K562 (cell line): ENCODE measurements at regions not wholly inside any gene's neighbourhood (a gene's known extent, or its start where the extent isn't known, plus 50 kb on each side); places are given as distances from the start of the nearest gene placed in this dataset.

Experiments
- BDP1 ChIP-seq: IDR thresholded peaks from 3 replicates; pipeline ENCODE4 v1.6.1; 2011; ENCODE audit not compliant: insufficient read length, insufficient read depth
- CTCFL ChIP-seq: IDR thresholded peaks from 2 replicates; pipeline ENCODE4 v1.6.1; 2011; ENCODE audit warnings: borderline replicate concordance, low read depth, mild to moderate bottlenecking, moderate library complexity, low read length; ENCODE audit not compliant: insufficient read depth, poor library complexity, severe bottlenecking
- ELK1 ChIP-seq: sonication (generic); formaldehyde crosslinking; IDR thresholded peaks from 2 replicates; pipeline ENCODE4 v1.8.1; 2022; ENCODE audit warnings: missing genetic modification reagents
- EP300 ChIP-seq: IDR thresholded peaks from 2 replicates; pipeline ENCODE4 v1.6.1; 2012; ENCODE audit warnings: low read length, improper control_type of control experiment
- HNRNPK ChIP-seq: fragments of 200-400 bp; formaldehyde crosslinking; IDR thresholded peaks from one replicate; pipeline ENCODE4 v1.6.1; 2018; ENCODE audit warnings: mild to moderate bottlenecking, low read depth, low read length; ENCODE audit not compliant: poor library complexity, severe bottlenecking
- MLX ChIP-seq, 2 experiments: fragments of 450-650 bp in 1 of 2; sonication (generic) in 1 of 2; formaldehyde crosslinking; conservative IDR thresholded peaks; 2 replicates each; pipeline versions ENCODE4 v1.4.0 to v1.8.1; 2020 to 2022; ENCODE audit warnings: mild to moderate bottlenecking in 1 of 2, missing genetic modification reagents in 1 of 2
- NFE2 ChIP-seq: IDR thresholded peaks from 2 replicates; pipeline ENCODE4 v1.6.1; 2014; ENCODE audit warnings: antibody characterized with exemption, low read depth
- NR2F6 ChIP-seq: fragments of 450-650 bp; formaldehyde crosslinking; IDR thresholded peaks from 2 replicates; pipeline ENCODE4 v1.4.0; 2020; ENCODE audit warnings: mild to moderate bottlenecking
- NRF1 ChIP-seq, 2 experiments: fragments of 450-650 bp; IDR thresholded peaks in 1 of 2; conservative IDR thresholded peaks in 1 of 2; 2 replicates each; pipeline ENCODE4 v1.6.1; 2014; ENCODE audit warnings: mild to moderate bottlenecking in 2 of 2
- SRSF7 ChIP-seq: fragments of 200-400 bp; formaldehyde crosslinking; optimal IDR thresholded peaks from 2 replicates; pipeline ENCODE3; 2017; ENCODE audit warnings: mild to moderate bottlenecking, low read depth, low read length
- TAF7 ChIP-seq: fragments of 450-650 bp; IDR thresholded peaks from 2 replicates; pipeline ENCODE4 v1.6.1; 2016; ENCODE audit warnings: missing genetic modification characterization, missing compliant biosample characterization
- TEAD2 ChIP-seq: fragments of 450-650 bp; IDR thresholded peaks from 2 replicates; pipeline ENCODE4 v1.6.1; 2016; ENCODE audit warnings: missing genetic modification characterization, control low read depth, missing compliant biosample characterization
- XRCC4 ChIP-seq: IDR thresholded peaks from one replicate; pipeline ENCODE4 v1.6.1; 2011; ENCODE audit not compliant: insufficient read depth, insufficient read length; ENCODE audit errors: extremely low read depth
- ZFP1 ChIP-seq: fragments of 450-650 bp; formaldehyde crosslinking; IDR thresholded peaks from 2 replicates; pipeline ENCODE4 v1.4.0; 2020; ENCODE audit warnings: mild to moderate bottlenecking, mixed read lengths
- ZNF175 ChIP-seq: fragments of 200-800 bp; sonication (Bioruptor generic); IDR thresholded peaks from 2 replicates; pipeline ENCODE4 v1.6.1; 2016; ENCODE audit warnings: low read depth, mild to moderate bottlenecking, missing genetic modification characterization, missing compliant biosample characterization
- TF ChIP-seq, protein P1 (sequence below), 2 experiments: IDR thresholded peaks in 1 of 2; conservative IDR thresholded peaks in 1 of 2; 2 replicates each; pipeline ENCODE4 v1.6.1; 2016; ENCODE audit warnings: low read depth in 2 of 2, mild to moderate bottlenecking in 1 of 2, missing compliant biosample characterization in 1 of 2, missing genetic modification characterization in 1 of 2, moderate library complexity in 1 of 2
- TF ChIP-seq, protein P2 (sequence below): fragments of 450-650 bp; IDR thresholded peaks from 2 replicates; pipeline ENCODE4 v1.6.1; 2017; ENCODE audit warnings: antibody characterized with exemption, mild to moderate bottlenecking

DNA sequence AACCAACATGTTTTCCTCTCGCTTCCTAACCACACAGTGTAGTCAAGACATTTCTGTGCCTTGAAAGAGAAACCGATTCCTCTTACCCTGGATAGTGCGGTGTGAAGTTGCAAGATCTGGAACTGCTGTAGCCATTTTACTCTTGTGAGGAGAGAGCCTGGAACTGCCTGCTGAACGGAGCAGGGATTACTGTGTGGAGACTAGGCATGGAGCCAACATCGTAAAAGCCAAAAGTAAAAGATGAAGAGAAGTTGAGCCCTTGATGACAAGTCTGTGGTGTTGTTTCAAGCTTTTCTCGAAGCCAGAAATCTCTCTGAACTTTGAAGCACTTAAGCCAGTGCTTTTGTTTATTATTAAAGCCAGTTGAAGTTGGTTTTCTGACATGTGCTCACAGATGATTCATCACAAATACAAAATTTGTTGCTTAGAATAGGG is 110.1 kb upstream of the GRIN3A start (continued):
- TF ChIP-seq HNRNPK (no peak), ZFP1 (no peak), TEAD2 (tag) (no peak), SRSF7 (no peak), XRCC4 (no peak), NRF1 (conservative IDR thresholded peaks at IDR 0.05 in 1 of 2, IDR thresholded peaks at IDR 0.05 in 1 of 2) (no peak), TAF7 (tag) (no peak), NFE2 (peak; percentile 25; the same call in 1 of the 2 replicates), NR2F6 (CRISPR knock-in tag) (no peak), EP300 (no peak), MLX (CRISPR knock-in tag; conservative IDR thresholded peaks at IDR 0.05) (no peak), BDP1 (no peak), CTCFL (no peak), ZNF175 (CRISPR knock-in tag) (no peak), ELK1 (no peak)
- TF ChIP-seq, protein P1, sequence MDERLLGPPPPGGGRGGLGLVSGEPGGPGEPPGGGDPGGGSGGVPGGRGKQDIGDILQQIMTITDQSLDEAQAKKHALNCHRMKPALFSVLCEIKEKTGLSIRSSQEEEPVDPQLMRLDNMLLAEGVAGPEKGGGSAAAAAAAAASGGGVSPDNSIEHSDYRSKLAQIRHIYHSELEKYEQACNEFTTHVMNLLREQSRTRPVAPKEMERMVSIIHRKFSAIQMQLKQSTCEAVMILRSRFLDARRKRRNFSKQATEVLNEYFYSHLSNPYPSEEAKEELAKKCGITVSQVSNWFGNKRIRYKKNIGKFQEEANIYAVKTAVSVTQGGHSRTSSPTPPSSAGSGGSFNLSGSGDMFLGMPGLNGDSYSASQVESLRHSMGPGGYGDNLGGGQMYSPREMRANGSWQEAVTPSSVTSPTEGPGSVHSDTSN (CRISPR knock-in tag; IDR thresholded peaks at IDR 0.05; ENCODE audit: low read depth), result no peak
- TF ChIP-seq, protein P1 (tag; conservative IDR thresholded peaks at IDR 0.05; ENCODE audit: low read depth), result peak; percentile 43; the same call in 1 of the 2 replicates
- TF ChIP-seq, protein P2, sequence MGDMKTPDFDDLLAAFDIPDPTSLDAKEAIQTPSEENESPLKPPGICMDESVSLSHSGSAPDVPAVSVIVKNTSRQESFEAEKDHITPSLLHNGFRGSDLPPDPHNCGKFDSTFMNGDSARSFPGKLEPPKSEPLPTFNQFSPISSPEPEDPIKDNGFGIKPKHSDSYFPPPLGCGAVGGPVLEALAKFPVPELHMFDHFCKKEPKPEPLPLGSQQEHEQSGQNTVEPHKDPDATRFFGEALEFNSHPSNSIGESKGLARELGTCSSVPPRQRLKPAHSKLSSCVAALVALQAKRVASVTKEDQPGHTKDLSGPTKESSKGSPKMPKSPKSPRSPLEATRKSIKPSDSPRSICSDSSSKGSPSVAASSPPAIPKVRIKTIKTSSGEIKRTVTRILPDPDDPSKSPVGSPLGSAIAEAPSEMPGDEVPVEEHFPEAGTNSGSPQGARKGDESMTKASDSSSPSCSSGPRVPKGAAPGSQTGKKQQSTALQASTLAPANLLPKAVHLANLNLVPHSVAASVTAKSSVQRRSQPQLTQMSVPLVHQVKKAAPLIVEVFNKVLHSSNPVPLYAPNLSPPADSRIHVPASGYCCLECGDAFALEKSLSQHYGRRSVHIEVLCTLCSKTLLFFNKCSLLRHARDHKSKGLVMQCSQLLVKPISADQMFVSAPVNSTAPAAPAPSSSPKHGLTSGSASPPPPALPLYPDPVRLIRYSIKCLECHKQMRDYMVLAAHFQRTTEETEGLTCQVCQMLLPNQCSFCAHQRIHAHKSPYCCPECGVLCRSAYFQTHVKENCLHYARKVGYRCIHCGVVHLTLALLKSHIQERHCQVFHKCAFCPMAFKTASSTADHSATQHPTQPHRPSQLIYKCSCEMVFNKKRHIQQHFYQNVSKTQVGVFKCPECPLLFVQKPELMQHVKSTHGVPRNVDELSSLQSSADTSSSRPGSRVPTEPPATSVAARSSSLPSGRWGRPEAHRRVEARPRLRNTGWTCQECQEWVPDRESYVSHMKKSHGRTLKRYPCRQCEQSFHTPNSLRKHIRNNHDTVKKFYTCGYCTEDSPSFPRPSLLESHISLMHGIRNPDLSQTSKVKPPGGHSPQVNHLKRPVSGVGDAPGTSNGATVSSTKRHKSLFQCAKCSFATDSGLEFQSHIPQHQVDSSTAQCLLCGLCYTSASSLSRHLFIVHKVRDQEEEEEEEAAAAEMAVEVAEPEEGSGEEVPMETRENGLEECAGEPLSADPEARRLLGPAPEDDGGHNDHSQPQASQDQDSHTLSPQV, result peak; percentile 79
